Stimulated activated CD4-positive, alpha-beta T cell treated with anti-CD3 and anti-CD28 coated beads, TNF-alpha, amount 100 ng/mL, for 48 hours (primary cell): ENCODE measurements at regions not wholly inside any gene's neighbourhood (a gene's known extent, or its start where the extent isn't known, plus 50 kb on each side); places are given as distances from the start of the nearest gene placed in this dataset.
"Not testable (repeated sequence)": the region's sequence is repeated elsewhere in the genome, so short reads cannot be mapped to it uniquely, and the experiment has no call there.

Experiments used
- DNase-seq, 3 donors: peaks; one replicate each; pipeline ENCODE4 v3.0.0-alpha.2; 2020; ENCODE audit warnings: low read depth in 3 of 3

- DNase-seq, result no peak
These were observed 422.3 kb downstream of the SPRY2 start for GRCh38 chr13:79918620-79919019.

- DNase-seq, result no peak
These were observed 423.3 kb downstream of the SPRY2 start for GRCh38 chr13:79917628-79918027.

GRCh38 chr13:79915114-79915811, 425.7 kb downstream of the SPRY2 start:
- no peak for DNase-seq

GRCh38 chr13:79913141-79913827, 427.6 kb downstream of the SPRY2 start:
- no peak for DNase-seq

- no peak for DNase-seq
These were observed 428.5 kb downstream of the SPRY2 start for GRCh38 chr13:79912403-79912802.

GRCh38 chr13:79910875-79911540, 429.9 kb downstream of the SPRY2 start:
- no peak for DNase-seq

GRCh38 chr13:79909644-79910043, 428.7 kb downstream of the NDFIP2 start:
- DNase-seq, result no peak

GRCh38 chr13:79908381-79908780, 427.4 kb downstream of the NDFIP2 start:
- DNase-seq, result no peak

- no peak for DNase-seq
These were observed 426.6 kb downstream of the NDFIP2 start for GRCh38 chr13:79907527-79907926.

GRCh38 chr13:79906345-79906744, 425.4 kb downstream of the NDFIP2 start:
- no peak for DNase-seq

GRCh38 chr13:79905018-79905417, 424.1 kb downstream of the NDFIP2 start:
- no peak for DNase-seq

- DNase-seq, result no peak
These were observed 423.6 kb downstream of the NDFIP2 start for GRCh38 chr13:79904581-79904980.

- DNase-seq, result no peak
These were observed 420.4 kb downstream of the NDFIP2 start for GRCh38 chr13:79901336-79901735.

- no peak for DNase-seq
These were observed 419.4 kb downstream of the NDFIP2 start for GRCh38 chr13:79900356-79900755.

- no peak for DNase-seq
These were observed 418.0 kb downstream of the NDFIP2 start for GRCh38 chr13:79898996-79899395.

GRCh38 chr13:79898202-79898826, 417.4 kb downstream of the NDFIP2 start:
- DNase-seq, result no peak

GRCh38 chr13:79896851-79897250, 415.9 kb downstream of the NDFIP2 start:
- no peak for DNase-seq

GRCh38 chr13:79895416-79895815, 414.5 kb downstream of the NDFIP2 start:
- DNase-seq, result no peak

- not testable (repeated sequence) for DNase-seq
These were observed 406.3 kb downstream of the NDFIP2 start for GRCh38 chr13:79887278-79887677.

- DNase-seq, result no peak
These were observed 405.6 kb downstream of the NDFIP2 start for GRCh38 chr13:79886601-79887000.

- DNase-seq, result no peak
These were observed 403.9 kb downstream of the NDFIP2 start for GRCh38 chr13:79884890-79885289.

GRCh38 chr13:79883216-79883615, 402.3 kb downstream of the NDFIP2 start:
- DNase-seq, result no peak
